ENCODE measurements at regions not wholly inside any gene's neighbourhood (a gene's known extent, or its start where the extent isn't known, plus 50 kb on each side); places are given as distances from the start of the nearest gene placed in this dataset.

GRCh38 chr18:25817546-25818237 lies 272.7 kb downstream of the SS18 start:
- TF ChIP-seq CTCF (optimal IDR thresholded peaks at IDR 0.05 in 1 of 3, IDR thresholded peaks at IDR 0.05 in 1 of 3, conservative IDR thresholded peaks at IDR 0.05 in 1 of 3; ENCODE audit: extremely low read depth in 1 of 3, insufficient read depth in 2 of 3, low read length in 3 of 3) (no peak), EZH2 (IDR thresholded peaks at IDR 0.05; ENCODE audit: low read length) (no peak)
- no peak for DNase-seq (ENCODE audit: low read depth, low spot score)
- no peak for FAIRE-seq

GRCh38 chr18:25815659-25816058 lies 274.8 kb downstream of the SS18 start:
- TF ChIP-seq EZH2 (IDR thresholded peaks at IDR 0.05; ENCODE audit: low read length) (no peak), CTCF (optimal IDR thresholded peaks at IDR 0.05 in 1 of 3, IDR thresholded peaks at IDR 0.05 in 1 of 3, conservative IDR thresholded peaks at IDR 0.05 in 1 of 3; ENCODE audit: extremely low read depth in 1 of 3, insufficient read depth in 2 of 3, low read length in 3 of 3) (no peak)
- Histone ChIP-seq H3K9me1 (ENCODE audit: control insufficient read depth, extremely low read depth, insufficient read depth, low read length) (no peaks in the 10 kb centered on the region), H3K27ac (ENCODE audit: control insufficient read depth, insufficient read depth, low read length) (no peak overlapping the region), H3K27me3 (ENCODE audit: control insufficient read depth, extremely low read depth, insufficient read depth, low read length) (no peaks in the 10 kb centered on the region), H3K4me2 (ENCODE audit: control insufficient read depth, extremely low read depth, insufficient read depth, low read depth, low read length) (no peak overlapping the region), H3K4me3 (ENCODE audit: control insufficient read depth in 2 of 3, extremely low read depth in 1 of 3, insufficient read depth in 2 of 3, low read depth in 1 of 3, low read length in 3 of 3) (no peak overlapping the region), H3K36me3 (ENCODE audit: control insufficient read depth in 2 of 2, extremely low read depth in 1 of 2, insufficient read depth in 2 of 2, low read length in 2 of 2) (no peaks in the 10 kb centered on the region), H3K9ac (ENCODE audit: control insufficient read depth, extremely low read depth, insufficient read depth, low read length) (no peak overlapping the region), H3K9me3 (ENCODE audit: control insufficient read depth, low read depth, low read length) (no peaks in the 10 kb centered on the region), H4K20me1 (ENCODE audit: control insufficient read depth, extremely low read depth, insufficient read depth, low read length) (no peaks in the 10 kb centered on the region), H2AFZ (ENCODE audit: control insufficient read depth, low read length) (no peak overlapping the region), H3K79me2 (ENCODE audit: control insufficient read depth, insufficient read depth, low read length) (no peaks in the 10 kb centered on the region), H3K4me1 (ENCODE audit: control insufficient read depth, extremely low read depth, insufficient read depth, low read length) (no peaks in the 10 kb centered on the region)
- FAIRE-seq (no peak), DNase-seq (ENCODE audit: low read depth, low spot score) (no peak)
- dilution Hi-C loops (cut with MboI; ENCODE audit: extremely low pct_ligation_motif_present, low sequenced_read_pairs) = no loop called here

More at GRCh38 chr18:25817546-25818237, 272.7 kb downstream of the SS18 start:
- Histone ChIP-seq H3K4me2 (ENCODE audit: control insufficient read depth, extremely low read depth, insufficient read depth, low read depth, low read length) (no peak overlapping the region), H2AFZ (ENCODE audit: control insufficient read depth, low read length) (no peak overlapping the region), H3K36me3 (ENCODE audit: control insufficient read depth in 2 of 2, extremely low read depth in 1 of 2, insufficient read depth in 2 of 2, low read length in 2 of 2) (no peaks in the 10 kb centered on the region), H3K4me3 (ENCODE audit: control insufficient read depth in 2 of 3, extremely low read depth in 1 of 3, insufficient read depth in 2 of 3, low read depth in 1 of 3, low read length in 3 of 3) (no peak overlapping the region), H3K4me1 (ENCODE audit: control insufficient read depth, extremely low read depth, insufficient read depth, low read length) (no peaks in the 10 kb centered on the region), H3K9me1 (ENCODE audit: control insufficient read depth, extremely low read depth, insufficient read depth, low read length) (no peaks in the 10 kb centered on the region), H4K20me1 (ENCODE audit: control insufficient read depth, extremely low read depth, insufficient read depth, low read length) (no peaks in the 10 kb centered on the region), H3K27ac (ENCODE audit: control insufficient read depth, insufficient read depth, low read length) (no peak overlapping the region), H3K9me3 (ENCODE audit: control insufficient read depth, low read depth, low read length) (no peaks in the 10 kb centered on the region), H3K79me2 (ENCODE audit: control insufficient read depth, insufficient read depth, low read length) (no peaks in the 10 kb centered on the region), H3K9ac (ENCODE audit: control insufficient read depth, extremely low read depth, insufficient read depth, low read length) (no peak overlapping the region), H3K27me3 (ENCODE audit: control insufficient read depth, extremely low read depth, insufficient read depth, low read length) (no peaks in the 10 kb centered on the region)
- dilution Hi-C loops (cut with MboI; ENCODE audit: extremely low pct_ligation_motif_present, low sequenced_read_pairs) = no loop called here

Measured in keratinocyte (primary cell).